Panc1 (cell line): ENCODE measurements at regions not wholly inside any gene's neighbourhood (a gene's known extent, or its start where the extent isn't known, plus 50 kb on each side); places are given as distances from the start of the nearest gene placed in this dataset.

Source experiments
- SIN3A ChIP-seq: IDR thresholded peaks from 2 replicates; pipeline ENCODE4 v1.6.1; 2012; ENCODE audit warnings: low read depth, mild to moderate bottlenecking, low read length, moderate library complexity, borderline replicate concordance; ENCODE audit not compliant: insufficient read depth
- TF ChIP-seq, protein P1 (sequence below): fragments of 450-650 bp; IDR thresholded peaks from 2 replicates; pipeline ENCODE4 v1.5.1; 2017; ENCODE audit warnings: mild to moderate bottlenecking

DNA sequence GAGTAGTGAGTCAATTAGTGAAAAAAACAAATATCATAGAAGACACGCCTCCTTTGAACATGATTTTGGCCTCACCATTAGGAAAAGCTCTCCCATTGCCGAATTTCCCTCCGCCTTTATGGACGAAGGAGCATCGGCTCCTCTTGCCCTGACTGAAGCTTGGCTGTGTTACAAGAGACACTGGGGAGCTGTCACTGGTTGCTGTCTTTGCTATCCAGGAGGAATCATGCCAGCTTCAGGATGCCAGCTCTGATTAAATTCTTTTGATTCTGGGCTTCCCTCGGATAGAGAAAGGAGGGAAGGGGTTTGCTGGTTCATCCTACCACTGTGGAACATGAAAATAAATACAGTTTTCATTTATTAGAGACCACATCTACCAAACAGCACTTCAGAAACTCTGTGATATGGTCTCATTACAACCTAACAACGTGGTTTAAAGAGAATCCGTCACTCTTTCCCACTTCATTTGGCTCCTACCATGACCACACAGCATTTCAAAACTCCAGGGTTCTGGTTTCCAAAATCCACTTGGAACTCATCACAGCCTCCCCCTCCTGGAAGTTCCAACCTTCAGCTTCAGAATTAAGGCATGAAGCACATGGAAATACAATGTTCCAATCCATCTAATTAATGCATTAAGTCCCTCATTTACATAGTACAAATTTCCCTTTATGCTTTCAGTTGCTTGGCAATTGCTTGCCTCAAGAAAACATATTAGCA lies 446.0 kb downstream of the EFNB2 start:
- TF ChIP-seq, protein P1, sequence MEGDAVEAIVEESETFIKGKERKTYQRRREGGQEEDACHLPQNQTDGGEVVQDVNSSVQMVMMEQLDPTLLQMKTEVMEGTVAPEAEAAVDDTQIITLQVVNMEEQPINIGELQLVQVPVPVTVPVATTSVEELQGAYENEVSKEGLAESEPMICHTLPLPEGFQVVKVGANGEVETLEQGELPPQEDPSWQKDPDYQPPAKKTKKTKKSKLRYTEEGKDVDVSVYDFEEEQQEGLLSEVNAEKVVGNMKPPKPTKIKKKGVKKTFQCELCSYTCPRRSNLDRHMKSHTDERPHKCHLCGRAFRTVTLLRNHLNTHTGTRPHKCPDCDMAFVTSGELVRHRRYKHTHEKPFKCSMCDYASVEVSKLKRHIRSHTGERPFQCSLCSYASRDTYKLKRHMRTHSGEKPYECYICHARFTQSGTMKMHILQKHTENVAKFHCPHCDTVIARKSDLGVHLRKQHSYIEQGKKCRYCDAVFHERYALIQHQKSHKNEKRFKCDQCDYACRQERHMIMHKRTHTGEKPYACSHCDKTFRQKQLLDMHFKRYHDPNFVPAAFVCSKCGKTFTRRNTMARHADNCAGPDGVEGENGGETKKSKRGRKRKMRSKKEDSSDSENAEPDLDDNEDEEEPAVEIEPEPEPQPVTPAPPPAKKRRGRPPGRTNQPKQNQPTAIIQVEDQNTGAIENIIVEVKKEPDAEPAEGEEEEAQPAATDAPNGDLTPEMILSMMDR: no peak
- no peak for TF ChIP-seq SIN3A
